ENCODE measurements at regions not wholly inside any gene's neighbourhood (a gene's known extent, or its start where the extent isn't known, plus 50 kb on each side); places are given as distances from the start of the nearest gene placed in this dataset.

DNA sequence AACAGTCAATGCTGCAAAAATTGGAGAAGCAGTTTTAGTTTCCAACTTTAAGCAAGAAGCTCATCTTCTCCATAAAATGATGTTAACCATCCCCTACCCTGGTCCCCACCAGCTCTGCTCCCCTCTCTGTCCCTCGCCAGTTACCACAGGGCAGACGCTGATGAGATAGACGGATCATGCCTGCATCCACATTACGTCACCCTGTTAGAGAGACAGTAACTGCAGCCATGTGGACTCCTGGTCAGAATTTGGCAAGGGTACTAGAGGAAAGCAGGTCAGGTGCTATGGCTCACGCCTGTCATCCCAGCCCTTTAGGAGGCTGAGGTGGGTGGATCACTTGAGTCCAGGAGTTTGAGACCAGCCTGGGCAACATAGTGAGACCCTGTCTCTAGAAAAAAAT lies 81.9 kb upstream of the FZD8 start:
- no peak overlapping the region for H3K27ac ChIP-seq
- no peaks in the 10 kb centered on the region for H3K27me3 ChIP-seq
- no peaks in the 10 kb centered on the region for H3K4me1 ChIP-seq
- intact Hi-C loops (cut with DNase I) = no loop called here
- no peaks in the 10 kb centered on the region for H3K9me3 ChIP-seq
- TF ChIP-seq, protein P1, sequence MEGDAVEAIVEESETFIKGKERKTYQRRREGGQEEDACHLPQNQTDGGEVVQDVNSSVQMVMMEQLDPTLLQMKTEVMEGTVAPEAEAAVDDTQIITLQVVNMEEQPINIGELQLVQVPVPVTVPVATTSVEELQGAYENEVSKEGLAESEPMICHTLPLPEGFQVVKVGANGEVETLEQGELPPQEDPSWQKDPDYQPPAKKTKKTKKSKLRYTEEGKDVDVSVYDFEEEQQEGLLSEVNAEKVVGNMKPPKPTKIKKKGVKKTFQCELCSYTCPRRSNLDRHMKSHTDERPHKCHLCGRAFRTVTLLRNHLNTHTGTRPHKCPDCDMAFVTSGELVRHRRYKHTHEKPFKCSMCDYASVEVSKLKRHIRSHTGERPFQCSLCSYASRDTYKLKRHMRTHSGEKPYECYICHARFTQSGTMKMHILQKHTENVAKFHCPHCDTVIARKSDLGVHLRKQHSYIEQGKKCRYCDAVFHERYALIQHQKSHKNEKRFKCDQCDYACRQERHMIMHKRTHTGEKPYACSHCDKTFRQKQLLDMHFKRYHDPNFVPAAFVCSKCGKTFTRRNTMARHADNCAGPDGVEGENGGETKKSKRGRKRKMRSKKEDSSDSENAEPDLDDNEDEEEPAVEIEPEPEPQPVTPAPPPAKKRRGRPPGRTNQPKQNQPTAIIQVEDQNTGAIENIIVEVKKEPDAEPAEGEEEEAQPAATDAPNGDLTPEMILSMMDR (IDR thresholded peaks at IDR 0.05) = no peak
- H3K36me3 ChIP-seq = no peaks in the 10 kb centered on the region
- no peak for DNase-seq (ENCODE audit: low spot score in 2 of 2)
- H3K4me3 ChIP-seq = no peak overlapping the region

DNA sequence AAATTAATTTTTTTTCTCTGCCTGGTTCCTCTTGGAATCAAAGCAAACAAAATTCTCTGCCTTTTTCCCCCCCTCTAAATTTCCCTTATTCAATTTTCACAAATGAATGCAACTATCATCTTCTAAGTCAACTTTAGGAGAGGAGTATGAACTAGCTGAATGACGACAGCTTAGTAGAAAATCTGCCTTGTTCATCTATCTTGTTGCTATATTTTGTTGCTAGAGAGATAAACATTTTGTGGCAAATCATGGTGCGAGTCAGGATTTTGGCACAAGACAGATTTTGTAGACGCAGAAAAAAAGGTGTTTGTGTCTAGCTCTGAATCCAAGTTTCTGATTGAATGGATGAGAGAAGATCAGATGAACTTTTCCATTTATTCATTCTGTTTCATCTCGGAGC lies 81.0 kb upstream of the FZD8 start:
- intact Hi-C loops (cut with DNase I) = no loop called here
- Histone ChIP-seq H3K27ac (no peak overlapping the region), H3K9me3 (no peaks in the 10 kb centered on the region), H3K4me1 (no peaks in the 10 kb centered on the region), H3K4me3 (no peak overlapping the region), H3K36me3 (no peaks in the 10 kb centered on the region), H3K27me3 (no peaks in the 10 kb centered on the region)
- TF ChIP-seq, protein P1 (IDR thresholded peaks at IDR 0.05) = no peak
- DNase-seq (ENCODE audit: low spot score in 2 of 2) = no peak

DNA sequence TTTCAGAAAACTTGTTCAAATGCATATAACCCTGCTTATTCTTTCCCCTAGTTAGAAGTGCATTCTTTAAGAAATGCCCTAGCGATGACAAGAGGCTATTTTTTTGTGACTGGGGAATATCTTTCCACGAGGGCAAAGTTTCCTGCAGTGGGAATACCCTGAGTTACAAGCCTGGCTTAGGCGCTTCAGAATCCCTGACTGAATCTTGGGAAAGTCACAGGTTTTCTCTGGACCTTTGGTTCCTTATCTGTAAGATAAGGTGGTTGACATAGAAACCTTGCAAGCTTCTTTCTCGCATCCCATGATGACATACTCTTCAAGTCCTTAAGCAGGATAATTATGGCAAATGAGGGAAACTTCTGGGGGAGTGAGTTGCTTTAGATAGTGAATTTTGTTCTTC lies 80.5 kb upstream of the FZD8 start:
- intact Hi-C loops (cut with DNase I) = no loop called here
- H3K4me1 ChIP-seq = no peaks in the 10 kb centered on the region
- H3K9me3 ChIP-seq = no peaks in the 10 kb centered on the region
- TF ChIP-seq, protein P1 (IDR thresholded peaks at IDR 0.05) = no peak
- H3K27ac ChIP-seq = no peak overlapping the region
- no peaks in the 10 kb centered on the region for H3K36me3 ChIP-seq
- H3K4me3 ChIP-seq = no peak overlapping the region
- no peaks in the 10 kb centered on the region for H3K27me3 ChIP-seq
- no peak for DNase-seq (ENCODE audit: low spot score in 2 of 2)

DNA sequence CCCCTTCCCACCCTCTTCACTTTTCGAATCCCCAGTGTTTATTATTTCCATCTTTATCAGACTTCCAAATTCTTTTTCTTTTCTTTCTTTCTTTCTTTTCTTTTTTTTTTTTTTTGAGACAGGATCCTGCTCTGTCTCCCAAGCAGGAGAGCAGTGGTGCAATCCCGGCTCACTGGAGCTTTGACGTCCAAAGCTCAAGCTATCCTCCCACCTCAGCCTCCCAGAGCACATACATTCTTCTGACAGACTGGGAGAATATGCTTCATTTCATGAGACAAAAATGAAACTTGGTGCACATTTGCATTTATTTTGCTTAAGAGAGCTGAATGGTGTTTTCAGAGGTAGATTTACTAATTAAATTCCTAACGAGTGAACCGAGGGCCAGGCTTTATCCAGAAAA lies 80.1 kb upstream of the FZD8 start:
- H3K27me3 ChIP-seq = no peaks in the 10 kb centered on the region
- TF ChIP-seq, protein P1 (IDR thresholded peaks at IDR 0.05) = no peak
- H3K9me3 ChIP-seq = no peaks in the 10 kb centered on the region
- H3K27ac ChIP-seq = no peak overlapping the region
- no peak for DNase-seq (ENCODE audit: low spot score in 2 of 2)
- no peaks in the 10 kb centered on the region for H3K36me3 ChIP-seq
- no peak overlapping the region for H3K4me3 ChIP-seq
- intact Hi-C loops (cut with DNase I) = no loop called here
- H3K4me1 ChIP-seq = no peaks in the 10 kb centered on the region

DNA sequence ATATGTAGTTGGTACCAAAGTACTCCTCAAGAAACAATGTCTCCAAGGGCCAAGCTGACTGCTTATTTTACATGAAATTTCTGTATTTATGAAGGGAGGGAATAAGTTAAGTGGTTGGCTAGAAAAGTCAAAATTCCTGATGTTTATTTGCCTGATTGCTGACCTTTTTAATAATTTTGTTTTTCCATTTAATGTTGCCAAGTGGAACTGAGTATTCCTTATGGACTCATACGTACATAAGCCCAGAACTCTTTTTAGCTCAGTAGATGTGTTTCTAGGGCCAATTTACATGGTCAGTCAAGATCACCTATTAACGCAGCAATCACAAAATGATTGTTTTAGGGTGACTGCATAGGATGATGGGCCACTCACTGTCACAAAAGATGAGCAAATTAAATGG lies 78.3 kb upstream of the FZD8 start:
- no peaks in the 10 kb centered on the region for H3K9me3 ChIP-seq
- no peaks in the 10 kb centered on the region for H3K4me1 ChIP-seq
- TF ChIP-seq, protein P1 (IDR thresholded peaks at IDR 0.05) = no peak
- no peak overlapping the region for H3K4me3 ChIP-seq
- H3K36me3 ChIP-seq = no peaks in the 10 kb centered on the region
- H3K27ac ChIP-seq = no peak overlapping the region
- H3K27me3 ChIP-seq = no peaks in the 10 kb centered on the region
- intact Hi-C loops (cut with DNase I) = no loop called here
- DNase-seq (ENCODE audit: low spot score in 2 of 2) = no peak

DNA sequence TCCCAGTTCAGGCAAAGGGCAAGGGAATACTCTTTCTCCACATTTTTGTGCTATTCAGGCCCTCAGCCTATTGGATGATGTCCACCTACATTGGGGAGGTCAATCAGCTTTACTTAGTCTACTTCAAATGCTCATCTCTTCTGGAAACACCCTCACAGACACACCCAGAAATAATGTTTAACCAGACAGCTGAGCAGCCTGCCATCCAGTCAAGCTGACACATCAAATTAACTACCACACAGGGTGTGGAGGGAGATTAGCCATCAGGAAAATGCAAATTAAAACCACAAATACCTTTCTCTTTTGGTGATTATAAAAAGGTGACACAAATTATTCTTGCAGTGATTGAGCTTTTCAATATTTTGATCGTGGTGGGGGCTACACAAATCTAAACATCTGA lies 74.7 kb upstream of the FZD8 start:
- DNase-seq (ENCODE audit: low spot score in 2 of 2) = no peak
- Histone ChIP-seq H3K27ac (no peak overlapping the region), H3K4me1 (no peaks in the 10 kb centered on the region), H3K4me3 (no peak overlapping the region), H3K9me3 (no peaks in the 10 kb centered on the region), H3K36me3 (no peaks in the 10 kb centered on the region), H3K27me3 (no peaks in the 10 kb centered on the region)
- intact Hi-C loops (cut with DNase I) = no loop called here
- TF ChIP-seq, protein P1 (IDR thresholded peaks at IDR 0.05) = no peak

Data from ascending aorta (tissue), 2 donors.